ENCODE measurements at regions not wholly inside any gene's neighbourhood (a gene's known extent, or its start where the extent isn't known, plus 50 kb on each side); places are given as distances from the start of the nearest gene placed in this dataset.

DNA sequence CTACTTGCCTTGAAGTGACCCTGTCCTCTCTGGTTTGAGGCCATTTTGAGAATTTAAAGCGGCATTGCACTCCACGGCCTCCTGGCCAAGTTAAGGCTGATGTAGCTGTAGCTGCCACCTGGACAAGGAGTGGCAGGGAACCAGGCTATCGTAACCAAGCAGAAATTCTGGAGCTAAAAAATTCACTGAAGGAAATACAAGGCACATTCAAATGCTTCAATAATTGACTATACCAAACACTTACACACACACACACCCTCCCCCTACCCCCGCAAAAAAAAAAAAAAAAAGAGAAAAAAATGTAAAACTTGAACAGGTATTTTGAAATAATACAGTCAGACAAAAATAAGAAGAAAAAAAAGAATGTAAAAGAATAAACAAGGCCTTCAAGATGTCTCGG, 409.0 kb upstream of the SEMA3A start:
- no peak for DNase-seq (ENCODE audit: extremely low spot score, unreplicated experiment)
- TF ChIP-seq, protein P1, sequence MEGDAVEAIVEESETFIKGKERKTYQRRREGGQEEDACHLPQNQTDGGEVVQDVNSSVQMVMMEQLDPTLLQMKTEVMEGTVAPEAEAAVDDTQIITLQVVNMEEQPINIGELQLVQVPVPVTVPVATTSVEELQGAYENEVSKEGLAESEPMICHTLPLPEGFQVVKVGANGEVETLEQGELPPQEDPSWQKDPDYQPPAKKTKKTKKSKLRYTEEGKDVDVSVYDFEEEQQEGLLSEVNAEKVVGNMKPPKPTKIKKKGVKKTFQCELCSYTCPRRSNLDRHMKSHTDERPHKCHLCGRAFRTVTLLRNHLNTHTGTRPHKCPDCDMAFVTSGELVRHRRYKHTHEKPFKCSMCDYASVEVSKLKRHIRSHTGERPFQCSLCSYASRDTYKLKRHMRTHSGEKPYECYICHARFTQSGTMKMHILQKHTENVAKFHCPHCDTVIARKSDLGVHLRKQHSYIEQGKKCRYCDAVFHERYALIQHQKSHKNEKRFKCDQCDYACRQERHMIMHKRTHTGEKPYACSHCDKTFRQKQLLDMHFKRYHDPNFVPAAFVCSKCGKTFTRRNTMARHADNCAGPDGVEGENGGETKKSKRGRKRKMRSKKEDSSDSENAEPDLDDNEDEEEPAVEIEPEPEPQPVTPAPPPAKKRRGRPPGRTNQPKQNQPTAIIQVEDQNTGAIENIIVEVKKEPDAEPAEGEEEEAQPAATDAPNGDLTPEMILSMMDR (IDR thresholded peaks at IDR 0.05), result no peak
- Mint-ChIP-seq H3K4me1 (ENCODE audit: unreplicated experiment) (no peaks in the 10 kb centered on the region), H3K9me3 (ENCODE audit: unreplicated experiment) (peaks cover 18% of the 10 kb centered on the region), H3K27me3 (ENCODE audit: unreplicated experiment) (no peaks in the 10 kb centered on the region), H3K27ac (ENCODE audit: unreplicated experiment) (no peak overlapping the region), H3K36me3 (ENCODE audit: unreplicated experiment) (no peaks in the 10 kb centered on the region), H3K4me3 (ENCODE audit: unreplicated experiment) (no peak overlapping the region)

DNA sequence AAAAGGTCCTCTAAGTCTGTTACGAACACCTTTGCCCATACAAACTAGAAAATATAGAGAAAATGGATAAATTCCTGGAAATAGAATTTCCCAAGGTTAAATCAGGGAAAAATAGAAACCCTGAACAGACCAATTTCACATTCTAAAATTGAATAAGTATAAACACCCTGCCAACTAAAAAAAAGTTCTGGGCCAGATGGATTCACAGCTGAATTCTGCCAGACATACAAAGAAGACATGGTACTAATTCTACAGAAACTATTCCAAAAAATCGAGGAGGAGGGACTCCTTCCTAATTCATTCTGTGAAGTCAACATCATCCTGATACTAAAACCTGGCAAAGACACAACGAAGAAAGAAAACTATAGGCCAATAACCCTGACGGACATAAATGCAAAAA, 400.4 kb upstream of the SEMA3A start:
- TF ChIP-seq, protein P1 (IDR thresholded peaks at IDR 0.05), result no peak
- no peak for DNase-seq (ENCODE audit: extremely low spot score, unreplicated experiment)
- no peaks in the 10 kb centered on the region for H3K4me1 Mint-ChIP-seq (ENCODE audit: unreplicated experiment)
- no peak overlapping the region for H3K27ac Mint-ChIP-seq (ENCODE audit: unreplicated experiment)
- H3K27me3 Mint-ChIP-seq (ENCODE audit: unreplicated experiment), result no peaks in the 10 kb centered on the region
- no peak overlapping the region for H3K4me3 Mint-ChIP-seq (ENCODE audit: unreplicated experiment)
- H3K36me3 Mint-ChIP-seq (ENCODE audit: unreplicated experiment), result no peaks in the 10 kb centered on the region
- H3K9me3 Mint-ChIP-seq (ENCODE audit: unreplicated experiment), result peaks cover 26% of the 10 kb centered on the region

DNA sequence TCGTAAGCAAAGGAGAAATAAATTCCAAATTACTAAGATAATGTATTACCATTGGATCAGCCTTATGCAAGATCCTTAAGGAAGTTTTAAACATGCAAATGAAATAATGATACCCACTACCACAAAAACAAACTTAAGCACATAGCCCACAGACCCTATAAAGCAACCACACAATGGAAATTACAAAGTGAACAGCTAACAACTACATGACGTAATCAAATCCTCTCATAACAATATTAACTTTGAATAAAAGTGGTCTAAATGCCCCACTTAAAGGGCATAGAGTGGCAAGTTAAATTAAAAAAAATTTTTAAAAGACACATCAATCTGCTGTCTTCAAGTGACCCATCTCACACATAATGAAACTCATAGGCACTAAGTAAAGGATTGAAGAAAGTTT, 397.3 kb upstream of the SEMA3A start:
- Mint-ChIP-seq H3K27ac (ENCODE audit: unreplicated experiment) (no peak overlapping the region), H3K4me3 (ENCODE audit: unreplicated experiment) (no peak overlapping the region), H3K27me3 (ENCODE audit: unreplicated experiment) (no peaks in the 10 kb centered on the region), H3K9me3 (ENCODE audit: unreplicated experiment) (peaks cover 26% of the 10 kb centered on the region), H3K4me1 (ENCODE audit: unreplicated experiment) (no peaks in the 10 kb centered on the region), H3K36me3 (ENCODE audit: unreplicated experiment) (no peaks in the 10 kb centered on the region)
- TF ChIP-seq, protein P1 (IDR thresholded peaks at IDR 0.05), result no peak
- DNase-seq (ENCODE audit: extremely low spot score, unreplicated experiment), result no peak

DNA sequence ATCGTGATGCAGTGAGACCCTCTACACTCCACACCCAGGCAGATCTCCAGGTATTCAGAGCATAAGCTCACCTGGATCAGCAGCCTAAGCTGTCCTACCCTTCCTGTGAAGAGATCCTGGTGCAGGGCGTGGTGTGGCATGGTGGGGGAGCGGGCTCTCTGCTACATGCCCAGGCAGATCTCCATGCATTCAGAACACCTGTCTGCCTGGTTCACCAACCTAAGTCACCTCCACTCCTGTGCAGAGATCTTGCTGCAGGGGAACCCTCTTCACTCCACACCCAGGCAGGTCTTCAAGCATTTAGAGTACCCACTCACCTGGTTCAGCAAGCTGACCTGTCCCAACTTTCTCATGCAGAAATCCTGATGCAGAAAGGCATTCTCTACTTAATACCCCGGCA, 394.4 kb upstream of the SEMA3A start:
- Mint-ChIP-seq H3K4me3 (ENCODE audit: unreplicated experiment) (no peak overlapping the region), H3K27me3 (ENCODE audit: unreplicated experiment) (no peaks in the 10 kb centered on the region), H3K9me3 (ENCODE audit: unreplicated experiment) (peaks cover 13% of the 10 kb centered on the region), H3K36me3 (ENCODE audit: unreplicated experiment) (no peaks in the 10 kb centered on the region), H3K4me1 (ENCODE audit: unreplicated experiment) (no peaks in the 10 kb centered on the region), H3K27ac (ENCODE audit: unreplicated experiment) (no peak overlapping the region)
- no peak for DNase-seq (ENCODE audit: extremely low spot score, unreplicated experiment)
- TF ChIP-seq, protein P1 (IDR thresholded peaks at IDR 0.05), result no peak

DNA sequence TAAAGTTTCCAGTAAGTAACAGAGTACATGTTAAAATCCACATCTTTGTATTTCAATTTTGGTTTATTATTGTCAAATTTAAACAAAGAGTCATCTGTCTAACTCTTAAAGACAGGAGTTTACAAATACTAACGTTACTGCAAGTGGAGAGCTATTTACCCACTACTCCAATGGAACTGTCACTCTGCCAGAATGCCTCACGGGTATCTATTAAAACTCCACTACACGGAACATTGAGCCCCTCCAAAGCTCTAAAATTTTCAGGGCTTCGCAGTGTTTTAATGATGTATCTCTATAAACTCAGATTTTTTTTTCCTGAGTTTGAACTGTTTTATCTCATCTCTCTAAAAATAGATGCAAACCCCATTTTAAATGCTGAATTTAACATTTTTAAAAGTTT, 388.7 kb upstream of the SEMA3A start:
- Mint-ChIP-seq H3K4me1 (ENCODE audit: unreplicated experiment) (no peaks in the 10 kb centered on the region), H3K36me3 (ENCODE audit: unreplicated experiment) (no peaks in the 10 kb centered on the region), H3K9me3 (ENCODE audit: unreplicated experiment) (no peaks in the 10 kb centered on the region), H3K27me3 (ENCODE audit: unreplicated experiment) (no peaks in the 10 kb centered on the region), H3K4me3 (ENCODE audit: unreplicated experiment) (no peak overlapping the region), H3K27ac (ENCODE audit: unreplicated experiment) (no peak overlapping the region)
- no peak for DNase-seq (ENCODE audit: extremely low spot score, unreplicated experiment)
- TF ChIP-seq, protein P1 (IDR thresholded peaks at IDR 0.05), result no peak

Data from osteocyte (in vitro differentiated cells).